ENCODE measurements at regions not wholly inside any gene's neighbourhood (a gene's known extent, or its start where the extent isn't known, plus 50 kb on each side); places are given as distances from the start of the nearest gene placed in this dataset.

- no peak for DNase-seq (ENCODE audit: low spot score)
- TF ChIP-seq, protein P1, sequence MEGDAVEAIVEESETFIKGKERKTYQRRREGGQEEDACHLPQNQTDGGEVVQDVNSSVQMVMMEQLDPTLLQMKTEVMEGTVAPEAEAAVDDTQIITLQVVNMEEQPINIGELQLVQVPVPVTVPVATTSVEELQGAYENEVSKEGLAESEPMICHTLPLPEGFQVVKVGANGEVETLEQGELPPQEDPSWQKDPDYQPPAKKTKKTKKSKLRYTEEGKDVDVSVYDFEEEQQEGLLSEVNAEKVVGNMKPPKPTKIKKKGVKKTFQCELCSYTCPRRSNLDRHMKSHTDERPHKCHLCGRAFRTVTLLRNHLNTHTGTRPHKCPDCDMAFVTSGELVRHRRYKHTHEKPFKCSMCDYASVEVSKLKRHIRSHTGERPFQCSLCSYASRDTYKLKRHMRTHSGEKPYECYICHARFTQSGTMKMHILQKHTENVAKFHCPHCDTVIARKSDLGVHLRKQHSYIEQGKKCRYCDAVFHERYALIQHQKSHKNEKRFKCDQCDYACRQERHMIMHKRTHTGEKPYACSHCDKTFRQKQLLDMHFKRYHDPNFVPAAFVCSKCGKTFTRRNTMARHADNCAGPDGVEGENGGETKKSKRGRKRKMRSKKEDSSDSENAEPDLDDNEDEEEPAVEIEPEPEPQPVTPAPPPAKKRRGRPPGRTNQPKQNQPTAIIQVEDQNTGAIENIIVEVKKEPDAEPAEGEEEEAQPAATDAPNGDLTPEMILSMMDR (IDR thresholded peaks at IDR 0.05; ENCODE audit: extremely low read depth, missing control alignments): no peak
These were observed 375.3 kb upstream of the KLHL29 start for GRCh38 chr2:23009545-23010149.

DNA sequence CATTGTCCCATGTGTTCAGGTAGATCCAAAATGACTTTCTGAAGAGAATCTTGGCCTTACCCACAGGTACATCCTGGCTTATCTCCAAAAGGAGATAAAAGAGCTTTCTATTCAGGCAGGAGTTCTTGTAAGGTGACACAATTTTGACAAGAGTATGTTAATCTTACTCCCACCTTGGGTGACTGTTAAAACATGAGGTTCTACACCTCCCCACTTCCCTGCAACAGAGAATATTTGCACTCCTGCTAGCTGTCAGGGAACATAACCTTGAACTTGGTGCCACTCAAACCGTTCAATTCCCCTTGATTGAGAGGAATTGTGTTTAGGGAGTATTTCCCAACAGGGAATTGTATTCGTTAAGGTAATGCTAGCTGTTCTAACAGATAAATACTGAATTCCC, 372.5 kb upstream of the KLHL29 start:
- DNase-seq (ENCODE audit: low spot score): no peak
- TF ChIP-seq, protein P1 (IDR thresholded peaks at IDR 0.05; ENCODE audit: extremely low read depth, missing control alignments): no peak

GRCh38 chr2:23015651-23016200, 369.3 kb upstream of the KLHL29 start:
- no peak for DNase-seq (ENCODE audit: low spot score)
- TF ChIP-seq, protein P1 (IDR thresholded peaks at IDR 0.05; ENCODE audit: extremely low read depth, missing control alignments): no peak

DNA sequence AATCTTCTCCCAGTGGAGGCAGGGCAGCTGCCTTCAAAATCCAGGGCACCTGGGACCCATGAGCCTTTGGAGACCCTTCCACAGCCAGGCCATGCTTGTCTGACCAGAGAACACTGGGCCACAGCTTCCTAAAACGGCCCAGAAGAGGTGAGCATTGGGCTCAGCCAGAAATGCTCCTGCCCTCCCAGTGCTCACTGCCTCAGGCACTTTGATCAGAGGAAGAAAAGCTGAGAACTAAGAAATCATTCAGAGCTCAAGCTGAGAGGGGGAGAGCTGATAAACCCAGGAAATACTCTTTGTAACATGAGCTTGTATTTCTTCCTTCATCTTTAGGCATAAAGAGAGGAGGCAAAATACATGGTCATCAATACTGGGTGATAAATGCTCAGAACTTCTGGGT, 365.5 kb upstream of the KLHL29 start:
- no peak for DNase-seq (ENCODE audit: low spot score)
- TF ChIP-seq, protein P1 (IDR thresholded peaks at IDR 0.05; ENCODE audit: extremely low read depth, missing control alignments): no peak

DNA sequence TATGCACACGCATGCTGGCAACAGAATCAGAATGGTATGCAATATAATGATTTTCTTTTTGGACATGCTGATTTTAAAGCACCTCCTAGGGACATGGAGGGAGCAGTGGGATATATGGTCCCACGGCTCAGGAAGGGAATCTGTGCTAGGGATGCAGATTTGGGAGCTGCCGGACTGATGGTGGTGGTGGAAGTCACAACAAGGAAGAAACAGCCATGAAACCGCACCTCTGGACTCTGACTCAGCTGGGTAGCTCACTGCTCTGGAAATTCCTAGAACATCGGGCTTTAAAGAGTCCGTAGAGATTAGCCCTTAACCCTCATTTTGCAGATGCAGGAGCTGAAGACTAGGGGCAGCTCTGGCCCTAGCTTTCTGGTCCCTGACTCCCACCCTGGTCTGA, 364.3 kb upstream of the KLHL29 start:
- TF ChIP-seq, protein P1 (IDR thresholded peaks at IDR 0.05; ENCODE audit: extremely low read depth, missing control alignments): no peak
- no peak for DNase-seq (ENCODE audit: low spot score)

- DNase-seq (ENCODE audit: low spot score): no peak
- TF ChIP-seq, protein P1 (IDR thresholded peaks at IDR 0.05; ENCODE audit: extremely low read depth, missing control alignments): no peak
These were observed 363.5 kb upstream of the KLHL29 start for GRCh38 chr2:23021311-23022120.

DNA sequence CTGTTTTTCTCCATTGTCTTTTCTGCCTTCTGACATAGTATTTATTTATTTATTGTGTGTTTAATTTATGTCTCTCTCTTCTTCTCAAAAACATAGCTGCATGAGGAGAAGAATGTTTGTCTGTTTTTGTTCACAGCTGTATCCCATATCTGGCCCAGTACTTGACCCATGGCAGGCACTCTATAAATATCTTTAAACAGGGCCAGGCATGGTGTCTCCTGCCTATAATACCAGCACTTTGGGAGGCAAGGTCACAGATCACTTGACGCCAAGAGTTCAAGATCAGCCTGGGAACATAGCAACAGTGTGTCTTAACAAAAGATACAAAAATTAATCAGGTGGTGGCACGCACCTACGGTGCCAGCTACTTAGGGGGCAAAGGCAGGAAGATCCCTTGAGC, 361.3 kb upstream of the KLHL29 start:
- DNase-seq (ENCODE audit: low spot score): no peak
- TF ChIP-seq, protein P1 (IDR thresholded peaks at IDR 0.05; ENCODE audit: extremely low read depth, missing control alignments): no peak

Measured in GM20000 (cell line).